NCI-H446 (cell line): ENCODE measurements at regions not wholly inside any gene's neighbourhood (a gene's known extent, or its start where the extent isn't known, plus 50 kb on each side); places are given as distances from the start of the nearest gene placed in this dataset.
"Not testable (repeated sequence)": the region's sequence is repeated elsewhere in the genome, so short reads cannot be mapped to it uniquely, and the experiment has no call there.

Experiments used
- DNase-seq, 2 experiments: peaks; one replicate each; lab custom pipeline; 2025; lab: John Stamatoyannopoulos, UW

GRCh38 chr1:96595530-96595929 is 126.1 kb upstream of the PTBP2 start:
- not testable (repeated sequence) for DNase-seq

- DNase-seq = peak in 1 of 2 experiments; percentile 20
Measured at GRCh38 chr1:96596226-96596922, 125.2 kb upstream of the PTBP2 start.

- no peak for DNase-seq
Measured at GRCh38 chr1:96597218-96597617, 124.4 kb upstream of the PTBP2 start.

- DNase-seq = no peak
Measured at GRCh38 chr1:96598416-96599168, 123.0 kb upstream of the PTBP2 start.

- not testable (repeated sequence) for DNase-seq
Measured at GRCh38 chr1:96604620-96605019, 117.0 kb upstream of the PTBP2 start.

- not testable (repeated sequence) for DNase-seq
Measured at GRCh38 chr1:96617375-96617774, 104.2 kb upstream of the PTBP2 start.

GRCh38 chr1:96632045-96632664 is 89.4 kb upstream of the PTBP2 start:
- no peak for DNase-seq

- no peak for DNase-seq
Measured at GRCh38 chr1:96633695-96634094, 87.9 kb upstream of the PTBP2 start.

- no peak for DNase-seq
Measured at GRCh38 chr1:96634883-96635282, 86.7 kb upstream of the PTBP2 start.

- DNase-seq = no peak
Measured at GRCh38 chr1:96641282-96641681, 80.3 kb upstream of the PTBP2 start.

GRCh38 chr1:96643519-96643918 is 78.1 kb upstream of the PTBP2 start:
- no peak for DNase-seq

- DNase-seq = no peak
Measured at GRCh38 chr1:96649301-96649700, 72.3 kb upstream of the PTBP2 start.

- DNase-seq = no peak
Measured at GRCh38 chr1:96651517-96651916, 70.1 kb upstream of the PTBP2 start.

- no peak for DNase-seq
Measured at GRCh38 chr1:96660051-96660450, 61.5 kb upstream of the PTBP2 start.

GRCh38 chr1:96660503-96660902 is 61.1 kb upstream of the PTBP2 start:
- DNase-seq = no peak
